ENCODE measurements at regions not wholly inside any gene's neighbourhood (a gene's known extent, or its start where the extent isn't known, plus 50 kb on each side); places are given as distances from the start of the nearest gene placed in this dataset.
A peak's percentile ranks its signal among the peaks of the same experiment; 100 is the strongest.

DNA sequence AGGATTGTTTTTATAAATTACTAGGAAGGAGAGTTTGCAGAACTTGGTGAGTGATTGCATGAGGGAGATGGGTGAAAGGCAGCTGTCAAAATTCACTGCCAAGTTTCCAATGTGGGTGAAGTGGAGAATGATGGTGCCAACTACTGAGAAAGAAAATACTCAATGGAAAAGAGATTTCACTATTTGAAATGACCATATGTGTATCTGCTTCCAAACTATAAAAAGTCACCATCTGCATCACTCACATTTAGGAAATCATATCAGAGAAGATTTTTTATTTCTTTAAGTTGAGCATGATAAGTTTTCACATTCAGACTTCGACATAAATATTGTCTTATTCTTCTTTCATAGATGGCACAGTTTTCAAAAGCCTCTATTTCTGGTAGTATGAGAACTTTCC, 570.0 kb upstream of the DSEL start:
- H3K36me3 ChIP-seq (ENCODE audit: control insufficient read depth, insufficient read depth, low read length) = no peaks in the 10 kb centered on the region
- no peaks in the 10 kb centered on the region for H3K27me3 ChIP-seq (ENCODE audit: control insufficient read depth, insufficient read depth, low read length)
- no peaks in the 10 kb centered on the region for H3K4me1 ChIP-seq (ENCODE audit: control insufficient read depth, insufficient read depth, low read length)
- no CpG with 5 or more reads among the region's 1 CpG for WGBS (ENCODE audit: insufficient coverage)
- H3K27ac ChIP-seq (ENCODE audit: low read depth, low read length) = no peak overlapping the region
- no peak overlapping the region for H3K4me3 ChIP-seq (ENCODE audit: low read depth, low read length)
- no peaks in the 10 kb centered on the region for H3K9me3 ChIP-seq (ENCODE audit: control insufficient read depth, insufficient read depth, low read length)
- DNase-seq (ENCODE audit: low read depth in 4 of 6, low spot score in 6 of 6) = peak in 1 of 6 donors; percentile 23

DNA sequence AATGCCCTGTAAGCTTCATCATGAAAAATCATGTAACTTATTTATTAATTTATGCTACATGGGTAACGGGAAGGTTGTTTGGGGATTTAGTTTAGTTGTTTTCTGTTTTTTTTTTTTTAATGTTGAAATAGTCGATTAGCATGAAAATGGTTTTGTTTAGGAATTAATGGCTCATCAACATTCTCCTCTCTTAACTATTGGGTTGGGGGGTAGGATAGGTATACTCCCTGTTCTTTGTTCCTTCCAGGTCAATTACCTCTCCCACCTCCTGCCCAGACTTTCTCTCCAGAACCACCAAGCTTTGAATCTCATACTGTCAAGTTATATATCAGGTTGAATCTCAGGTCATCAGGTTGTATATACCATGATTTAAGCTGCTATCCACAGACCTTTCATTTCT, 568.7 kb upstream of the DSEL start:
- H3K27ac ChIP-seq (ENCODE audit: low read depth, low read length) = no peak overlapping the region
- H3K4me3 ChIP-seq (ENCODE audit: low read depth, low read length) = no peak overlapping the region
- no peaks in the 10 kb centered on the region for H3K9me3 ChIP-seq (ENCODE audit: control insufficient read depth, insufficient read depth, low read length)
- H3K4me1 ChIP-seq (ENCODE audit: control insufficient read depth, insufficient read depth, low read length) = no peaks in the 10 kb centered on the region
- WGBS (ENCODE audit: insufficient coverage) = no CpG with 5 or more reads among the region's 2 CpGs
- DNase-seq (ENCODE audit: low read depth in 4 of 6, low spot score in 6 of 6) = no peak
- H3K36me3 ChIP-seq (ENCODE audit: control insufficient read depth, insufficient read depth, low read length) = no peaks in the 10 kb centered on the region
- H3K27me3 ChIP-seq (ENCODE audit: control insufficient read depth, insufficient read depth, low read length) = no peaks in the 10 kb centered on the region

DNA sequence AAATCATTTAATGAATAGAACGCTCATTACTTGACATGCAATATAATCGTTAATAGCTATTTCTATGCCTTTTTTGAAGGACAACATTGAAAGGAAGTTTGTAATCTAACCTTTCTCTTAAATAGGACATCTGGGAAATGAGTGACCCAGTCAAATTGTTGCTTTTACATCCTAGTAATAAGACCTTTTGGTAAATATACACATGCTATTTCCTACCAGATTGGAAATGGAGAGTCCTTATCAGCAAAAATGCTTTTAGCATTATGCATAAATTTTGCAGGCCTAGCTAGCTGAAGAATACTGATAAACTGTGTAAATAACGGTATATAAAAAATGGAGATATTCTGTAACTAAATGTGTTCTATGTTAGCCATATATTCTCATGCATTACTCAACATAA, 567.3 kb upstream of the DSEL start:
- H3K9me3 ChIP-seq (ENCODE audit: control insufficient read depth, insufficient read depth, low read length) = no peaks in the 10 kb centered on the region
- H3K4me1 ChIP-seq (ENCODE audit: control insufficient read depth, insufficient read depth, low read length) = no peaks in the 10 kb centered on the region
- no peak overlapping the region for H3K27ac ChIP-seq (ENCODE audit: low read depth, low read length)
- DNase-seq (ENCODE audit: low read depth in 4 of 6, low spot score in 6 of 6) = no peak
- H3K36me3 ChIP-seq (ENCODE audit: control insufficient read depth, insufficient read depth, low read length) = no peaks in the 10 kb centered on the region
- H3K4me3 ChIP-seq (ENCODE audit: low read depth, low read length) = no peak overlapping the region
- no peaks in the 10 kb centered on the region for H3K27me3 ChIP-seq (ENCODE audit: control insufficient read depth, insufficient read depth, low read length)
- no CpG with 5 or more reads among the region's 3 CpGs for WGBS (ENCODE audit: insufficient coverage)

DNA sequence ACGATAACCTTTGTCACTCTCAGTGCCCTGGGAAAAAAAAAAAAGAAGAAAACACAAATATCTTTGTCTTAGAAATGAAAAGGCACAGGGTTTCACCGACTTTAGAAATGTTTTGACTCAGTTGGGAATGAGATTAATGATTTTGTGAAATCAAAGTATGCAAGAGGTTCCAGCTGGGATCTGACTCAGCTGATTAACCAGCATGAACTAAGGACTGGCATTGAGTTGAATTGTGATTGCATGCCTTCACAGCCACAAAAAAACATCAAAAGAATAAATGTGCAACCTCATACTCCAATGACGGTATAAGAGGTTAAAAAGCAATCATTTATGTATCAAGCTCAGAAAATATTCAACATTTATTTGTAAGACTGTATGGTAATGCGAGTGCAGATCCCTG, 566.6 kb upstream of the DSEL start:
- no peak overlapping the region for H3K27ac ChIP-seq (ENCODE audit: low read depth, low read length)
- H3K27me3 ChIP-seq (ENCODE audit: control insufficient read depth, insufficient read depth, low read length) = no peaks in the 10 kb centered on the region
- no peaks in the 10 kb centered on the region for H3K36me3 ChIP-seq (ENCODE audit: control insufficient read depth, insufficient read depth, low read length)
- no CpG with 5 or more reads among the region's 4 CpGs for WGBS (ENCODE audit: insufficient coverage)
- H3K4me1 ChIP-seq (ENCODE audit: control insufficient read depth, insufficient read depth, low read length) = no peaks in the 10 kb centered on the region
- no peaks in the 10 kb centered on the region for H3K9me3 ChIP-seq (ENCODE audit: control insufficient read depth, insufficient read depth, low read length)
- DNase-seq (ENCODE audit: low read depth in 4 of 6, low spot score in 6 of 6) = peak in 2 of 6 donors; percentile 46 to 59
- no peak overlapping the region for H3K4me3 ChIP-seq (ENCODE audit: low read depth, low read length)

DNA sequence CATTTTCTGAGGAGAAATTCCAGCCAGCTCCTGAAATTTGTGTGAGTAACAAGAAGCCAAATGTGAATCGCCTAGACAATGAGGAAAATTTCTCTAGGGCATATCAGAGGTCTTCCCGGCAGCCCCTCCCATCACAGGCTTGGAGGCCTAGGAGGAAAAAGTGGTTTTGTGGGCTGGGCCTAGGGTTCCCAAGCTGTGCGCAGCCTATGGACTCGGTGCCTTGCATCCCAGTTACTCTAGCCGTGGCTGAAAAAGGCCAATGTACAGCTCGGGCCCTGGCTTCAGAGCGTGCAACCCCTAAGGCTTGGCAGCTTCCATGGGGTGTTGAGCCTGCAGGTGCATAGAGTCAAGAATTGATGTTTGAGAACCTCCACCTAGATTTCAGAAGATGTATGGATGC, 556.2 kb upstream of the DSEL start:
- WGBS (ENCODE audit: insufficient coverage) = 98% methylated on average over 7 of the region's 7 CpGs
- no peaks in the 10 kb centered on the region for H3K9me3 ChIP-seq (ENCODE audit: control insufficient read depth, insufficient read depth, low read length)
- no peak overlapping the region for H3K4me3 ChIP-seq (ENCODE audit: low read depth, low read length)
- no peaks in the 10 kb centered on the region for H3K27me3 ChIP-seq (ENCODE audit: control insufficient read depth, insufficient read depth, low read length)
- H3K27ac ChIP-seq (ENCODE audit: low read depth, low read length) = no peak overlapping the region
- no peak for DNase-seq (ENCODE audit: low read depth in 4 of 6, low spot score in 6 of 6)
- no peaks in the 10 kb centered on the region for H3K36me3 ChIP-seq (ENCODE audit: control insufficient read depth, insufficient read depth, low read length)
- no peaks in the 10 kb centered on the region for H3K4me1 ChIP-seq (ENCODE audit: control insufficient read depth, insufficient read depth, low read length)

DNA sequence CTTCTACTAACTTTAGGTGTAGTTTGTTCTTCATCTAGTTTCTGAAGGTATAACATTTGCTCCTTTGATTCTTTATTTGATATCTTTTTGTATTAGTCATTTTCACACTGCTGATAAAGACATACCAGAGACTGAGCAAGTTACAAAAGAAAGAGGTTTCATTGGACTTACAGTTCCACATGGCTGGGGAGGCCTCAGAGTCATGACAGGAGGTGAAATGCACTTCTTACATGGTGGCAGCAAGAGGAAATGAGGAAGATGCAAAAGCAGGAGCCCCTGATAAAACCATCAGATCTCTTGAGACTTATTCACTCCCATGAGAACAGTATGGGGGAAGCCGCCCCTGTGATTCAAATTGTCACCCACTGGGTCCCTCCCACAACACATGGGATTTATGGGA, 544.4 kb upstream of the DSEL start:
- H3K27ac ChIP-seq (ENCODE audit: low read depth, low read length) = no peak overlapping the region
- no peaks in the 10 kb centered on the region for H3K36me3 ChIP-seq (ENCODE audit: control insufficient read depth, insufficient read depth, low read length)
- H3K4me1 ChIP-seq (ENCODE audit: control insufficient read depth, insufficient read depth, low read length) = no peaks in the 10 kb centered on the region
- WGBS (ENCODE audit: insufficient coverage) = no CpG with 5 or more reads among the region's 1 CpG
- H3K9me3 ChIP-seq (ENCODE audit: control insufficient read depth, insufficient read depth, low read length) = peaks cover 6% of the 10 kb centered on the region
- no peak for DNase-seq (ENCODE audit: low read depth in 4 of 6, low spot score in 6 of 6)
- no peaks in the 10 kb centered on the region for H3K27me3 ChIP-seq (ENCODE audit: control insufficient read depth, insufficient read depth, low read length)
- no peak overlapping the region for H3K4me3 ChIP-seq (ENCODE audit: low read depth, low read length)

DNA sequence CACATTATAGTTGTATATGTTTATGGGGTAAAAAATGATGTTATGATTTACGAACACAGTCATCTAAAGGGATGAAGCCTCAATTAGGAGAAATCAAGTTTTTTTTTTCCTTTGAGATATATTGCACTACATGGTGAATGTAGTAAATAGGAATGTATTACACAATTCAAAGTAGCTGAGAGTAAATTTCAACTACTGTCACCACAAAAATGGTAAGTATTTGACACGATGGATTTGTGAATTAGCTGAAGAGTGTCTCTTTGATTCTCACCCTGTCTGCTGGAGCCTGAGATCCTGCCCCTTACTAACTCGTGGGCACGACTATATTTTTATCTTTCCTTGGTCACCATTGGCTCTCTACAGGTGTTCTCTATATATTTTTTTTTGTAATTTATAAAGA, 540.4 kb upstream of the DSEL start:
- no CpG with 5 or more reads among the region's 4 CpGs for WGBS (ENCODE audit: insufficient coverage)
- Histone ChIP-seq H3K9me3 (ENCODE audit: control insufficient read depth, insufficient read depth, low read length) (no peaks in the 10 kb centered on the region), H3K27me3 (ENCODE audit: control insufficient read depth, insufficient read depth, low read length) (no peaks in the 10 kb centered on the region), H3K4me3 (ENCODE audit: low read depth, low read length) (no peak overlapping the region), H3K36me3 (ENCODE audit: control insufficient read depth, insufficient read depth, low read length) (no peaks in the 10 kb centered on the region), H3K4me1 (ENCODE audit: control insufficient read depth, insufficient read depth, low read length) (no peaks in the 10 kb centered on the region), H3K27ac (ENCODE audit: low read depth, low read length) (no peak overlapping the region)
- no peak for DNase-seq (ENCODE audit: low read depth in 4 of 6, low spot score in 6 of 6)

DNA sequence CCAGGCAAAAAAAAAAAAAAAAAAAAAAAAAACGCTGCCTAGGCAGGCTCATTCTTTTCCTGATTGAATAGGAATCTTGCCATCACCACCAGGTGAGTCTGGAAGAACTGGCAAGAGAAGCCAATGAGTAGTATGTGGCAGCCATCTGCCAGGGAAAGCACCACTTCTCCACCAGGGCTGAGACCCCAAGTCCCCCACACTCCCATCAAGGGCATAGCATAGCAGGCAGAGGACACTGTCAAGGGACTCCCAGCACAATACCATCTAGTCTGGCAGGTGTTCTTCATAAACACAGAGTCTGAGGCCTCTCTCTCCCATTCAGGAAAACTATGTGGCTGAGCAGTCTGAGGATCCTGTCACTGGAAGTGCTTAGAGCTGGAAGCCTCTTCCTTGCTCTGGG, 538.1 kb upstream of the DSEL start:
- no CpG with 5 or more reads among the region's 1 CpG for WGBS (ENCODE audit: insufficient coverage)
- DNase-seq (ENCODE audit: low read depth in 4 of 6, low spot score in 6 of 6) = no peak
- Histone ChIP-seq H3K9me3 (ENCODE audit: control insufficient read depth, insufficient read depth, low read length) (no peaks in the 10 kb centered on the region), H3K4me3 (ENCODE audit: low read depth, low read length) (no peak overlapping the region), H3K4me1 (ENCODE audit: control insufficient read depth, insufficient read depth, low read length) (no peaks in the 10 kb centered on the region), H3K27me3 (ENCODE audit: control insufficient read depth, insufficient read depth, low read length) (no peaks in the 10 kb centered on the region), H3K36me3 (ENCODE audit: control insufficient read depth, insufficient read depth, low read length) (no peaks in the 10 kb centered on the region), H3K27ac (ENCODE audit: low read depth, low read length) (no peak overlapping the region)

DNA sequence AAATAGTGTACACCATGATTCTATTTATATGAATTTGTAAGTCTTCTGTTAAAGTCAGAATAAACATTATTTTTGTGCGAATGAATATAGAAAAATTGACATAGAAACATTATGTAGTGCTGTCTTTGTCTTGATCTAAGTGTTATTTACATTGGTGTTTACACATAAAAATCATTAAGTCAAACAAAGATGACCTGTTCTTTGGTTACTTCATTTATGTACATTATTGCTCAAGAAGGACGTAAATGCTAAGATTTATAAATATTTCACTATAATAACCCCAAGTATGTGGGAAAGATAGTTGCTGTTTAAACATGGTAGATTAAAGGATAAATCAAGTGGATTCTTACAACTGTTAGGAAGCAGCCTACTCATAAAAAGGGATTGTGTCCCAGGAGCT, 536.8 kb upstream of the DSEL start:
- Histone ChIP-seq H3K27ac (ENCODE audit: low read depth, low read length) (no peak overlapping the region), H3K4me1 (ENCODE audit: control insufficient read depth, insufficient read depth, low read length) (no peaks in the 10 kb centered on the region), H3K9me3 (ENCODE audit: control insufficient read depth, insufficient read depth, low read length) (no peaks in the 10 kb centered on the region), H3K36me3 (ENCODE audit: control insufficient read depth, insufficient read depth, low read length) (no peaks in the 10 kb centered on the region), H3K27me3 (ENCODE audit: control insufficient read depth, insufficient read depth, low read length) (no peaks in the 10 kb centered on the region), H3K4me3 (ENCODE audit: low read depth, low read length) (no peak overlapping the region)
- no peak for DNase-seq (ENCODE audit: low read depth in 4 of 6, low spot score in 6 of 6)
- no CpG with 5 or more reads among the region's 2 CpGs for WGBS (ENCODE audit: insufficient coverage)

DNA sequence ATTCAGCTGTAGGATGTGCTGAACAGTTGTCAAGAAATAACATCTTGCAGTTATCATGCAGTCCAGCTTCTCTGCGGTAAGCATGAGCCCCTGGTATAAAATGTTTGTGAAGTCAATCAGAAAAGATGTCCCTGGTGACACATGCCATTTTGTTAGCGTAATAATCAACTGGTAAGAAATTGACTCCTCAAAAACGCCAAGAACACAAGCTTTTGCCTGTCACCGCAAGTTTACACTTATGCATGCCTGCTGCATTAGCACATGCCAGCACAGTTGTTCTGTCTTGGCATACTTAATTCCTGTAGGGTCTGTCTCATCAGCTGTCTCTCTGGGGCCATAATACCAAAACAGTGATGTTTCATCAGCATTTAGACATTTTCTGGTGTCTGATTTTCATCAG, 524.8 kb upstream of the DSEL start:
- H3K4me3 ChIP-seq (ENCODE audit: low read depth, low read length) = no peak overlapping the region
- peaks cover 2% of the 10 kb centered on the region for H3K9me3 ChIP-seq (ENCODE audit: control insufficient read depth, insufficient read depth, low read length)
- H3K27ac ChIP-seq (ENCODE audit: low read depth, low read length) = no peak overlapping the region
- 95% methylated on average over 4 of the region's 4 CpGs for WGBS (ENCODE audit: insufficient coverage)
- no peak for DNase-seq (ENCODE audit: low read depth in 4 of 6, low spot score in 6 of 6)
- no peaks in the 10 kb centered on the region for H3K4me1 ChIP-seq (ENCODE audit: control insufficient read depth, insufficient read depth, low read length)
- H3K36me3 ChIP-seq (ENCODE audit: control insufficient read depth, insufficient read depth, low read length) = no peaks in the 10 kb centered on the region
- no peaks in the 10 kb centered on the region for H3K27me3 ChIP-seq (ENCODE audit: control insufficient read depth, insufficient read depth, low read length)

Data from spinal cord (tissue), 9 donors.